CD4-positive, alpha-beta T cell treated with Interleukin-15 for 1 hour (primary cell): ENCODE measurements at regions not wholly inside any gene's neighbourhood (a gene's known extent, or its start where the extent isn't known, plus 50 kb on each side); places are given as distances from the start of the nearest gene placed in this dataset.
"Not testable (repeated sequence)": the region's sequence is repeated elsewhere in the genome, so short reads cannot be mapped to it uniquely, and the experiment has no call there.

Source experiments
- DNase-seq: peaks from one replicate; pipeline ENCODE4 v3.0.0-alpha.2; 2020

DNA sequence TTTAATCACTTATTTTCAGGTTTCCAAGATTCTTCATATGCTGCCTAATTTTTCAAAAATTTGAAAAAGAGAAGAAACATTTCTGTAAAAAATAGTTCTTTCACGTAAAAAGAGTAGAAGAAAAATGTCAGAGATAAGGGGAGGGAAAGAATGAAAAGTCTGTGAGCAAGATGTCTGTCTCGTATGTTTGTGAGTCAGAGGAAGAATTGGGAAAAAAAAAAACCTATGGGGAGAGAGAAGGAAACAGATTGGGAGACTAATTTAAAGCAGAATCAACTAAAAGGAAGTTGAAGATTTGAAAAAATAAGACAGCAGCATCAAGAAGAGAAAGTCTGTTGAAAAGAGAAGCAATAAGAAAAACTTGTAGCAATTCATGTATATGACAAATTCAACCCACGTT, 456.3 kb downstream of the HINT1 start:
- DNase-seq = no peak

DNA sequence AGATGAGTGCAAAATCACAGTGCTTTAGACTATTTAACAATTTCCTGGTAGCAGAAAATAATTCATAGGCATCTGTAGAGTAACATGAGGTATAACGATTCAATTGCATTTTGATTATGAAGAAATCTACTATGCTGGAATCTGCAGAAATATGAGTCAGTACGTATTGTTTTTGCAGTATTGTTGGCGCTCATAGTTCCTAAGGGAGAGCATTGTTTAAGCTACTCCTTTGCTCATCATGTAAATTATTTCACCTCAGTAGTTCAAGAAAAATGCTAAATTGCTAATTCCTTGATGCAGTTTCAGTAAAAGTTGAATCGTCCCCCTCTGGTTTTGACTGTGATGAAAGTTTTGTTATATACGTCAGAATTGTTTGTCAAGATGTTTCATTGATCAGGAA, 458.4 kb downstream of the HINT1 start:
- no peak for DNase-seq

DNA sequence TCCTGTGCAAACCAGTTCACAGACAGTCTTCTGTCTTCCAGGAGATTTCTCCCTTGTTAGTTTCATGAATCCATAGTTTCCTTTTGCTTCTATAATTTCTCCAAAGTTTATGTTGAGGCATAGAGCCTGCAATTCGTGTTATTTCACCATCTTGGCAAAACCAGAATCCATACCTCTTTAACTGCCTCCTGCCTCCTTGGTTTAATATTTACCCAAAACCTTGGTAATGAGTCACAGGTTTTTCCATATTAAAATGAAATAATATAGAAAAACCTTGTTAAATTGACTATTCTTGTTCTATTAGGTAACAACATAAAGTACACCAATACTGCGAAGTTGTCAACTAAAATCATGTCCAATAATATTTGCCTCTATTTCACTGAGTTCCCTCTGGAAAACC, 459.7 kb downstream of the HINT1 start:
- DNase-seq = no peak

DNA sequence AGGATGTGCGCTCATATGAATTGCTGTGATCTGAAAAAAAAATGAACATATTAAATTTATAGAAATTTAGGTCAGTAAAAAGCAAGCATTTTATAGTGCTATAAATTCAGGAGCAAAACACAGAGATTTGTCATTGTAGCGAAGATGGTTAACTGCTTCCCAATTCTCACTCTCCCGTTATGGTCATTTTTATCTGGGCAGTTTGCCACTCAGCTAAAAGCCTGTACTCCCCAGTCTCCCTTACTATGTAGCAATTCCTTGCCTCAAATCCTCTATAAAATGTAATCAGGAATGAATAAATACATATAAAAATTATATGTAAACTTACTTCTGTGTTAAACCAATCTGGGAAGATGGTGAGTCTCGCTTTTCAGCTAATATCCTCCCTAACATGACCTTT, 471.5 kb downstream of the HINT1 start:
- DNase-seq = no peak

DNA sequence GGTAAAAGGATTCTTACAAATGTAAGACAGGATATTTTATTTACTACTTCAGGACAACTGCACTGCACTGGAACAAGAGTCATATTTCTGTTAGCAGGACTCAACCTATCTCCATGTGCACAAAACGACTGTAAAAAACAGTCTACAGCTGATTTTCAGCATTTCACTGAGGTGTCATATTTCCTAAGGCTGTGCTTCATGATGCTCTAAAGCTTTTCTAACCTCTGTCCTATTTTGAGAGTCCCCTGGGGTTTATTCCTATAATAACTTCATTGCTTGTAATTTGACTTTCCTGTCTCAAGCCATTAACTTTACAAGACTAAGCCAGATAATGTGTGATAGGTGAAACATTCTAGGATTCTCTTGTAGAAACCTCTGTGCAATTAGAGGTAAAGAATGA, 472.3 kb downstream of the HINT1 start:
- no peak for DNase-seq

DNA sequence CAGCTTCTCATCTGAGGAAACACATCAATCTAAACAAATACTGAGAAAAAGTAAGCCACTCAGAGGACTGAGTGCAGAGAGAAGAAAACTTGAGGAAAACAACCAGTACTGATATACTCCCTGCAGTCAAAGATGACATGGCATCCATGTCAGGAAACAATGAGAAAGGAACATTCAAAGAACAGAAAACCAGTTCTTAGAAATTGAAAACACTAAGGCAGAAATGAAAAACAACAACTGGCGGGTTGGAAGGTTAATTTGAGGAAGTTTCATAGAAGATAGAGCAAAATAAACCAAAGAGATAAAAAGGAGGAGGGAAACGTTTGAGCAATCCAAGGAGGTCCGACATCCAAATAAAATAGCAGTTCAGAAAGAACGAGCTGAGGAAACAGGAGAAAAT, 475.2 kb downstream of the HINT1 start:
- no peak for DNase-seq

DNA sequence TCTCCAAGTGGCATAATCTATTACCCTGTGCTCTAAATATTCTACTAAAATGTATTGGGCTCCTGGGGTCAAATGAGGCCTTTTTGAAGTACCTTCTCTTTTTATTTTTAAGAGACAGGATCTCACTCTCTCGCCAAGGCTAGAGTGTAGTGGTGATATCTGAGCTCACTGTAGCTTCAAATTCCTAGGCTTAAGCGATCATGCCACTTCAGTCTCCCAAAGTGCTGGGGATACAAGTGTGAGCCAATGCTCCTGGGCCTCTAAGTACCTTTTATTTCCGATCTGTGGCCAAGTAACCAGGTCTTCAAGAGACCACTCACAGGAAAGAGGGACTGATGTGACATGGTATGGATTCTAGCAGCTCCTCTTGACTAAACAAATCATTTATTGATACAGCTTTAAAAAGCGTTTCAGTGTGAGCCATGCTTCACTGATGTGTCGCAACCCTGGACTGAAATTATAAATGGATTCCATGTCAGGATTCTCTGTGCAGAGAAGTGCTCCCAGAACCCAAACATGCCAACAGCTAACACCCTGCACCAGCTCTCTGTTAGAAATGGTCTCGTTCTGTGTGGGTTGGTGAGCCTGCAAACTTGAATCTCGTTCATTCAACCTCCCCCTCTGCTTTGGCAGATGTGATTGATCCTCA, 477.8 kb downstream of the HINT1 start:
- no peak for DNase-seq

DNA sequence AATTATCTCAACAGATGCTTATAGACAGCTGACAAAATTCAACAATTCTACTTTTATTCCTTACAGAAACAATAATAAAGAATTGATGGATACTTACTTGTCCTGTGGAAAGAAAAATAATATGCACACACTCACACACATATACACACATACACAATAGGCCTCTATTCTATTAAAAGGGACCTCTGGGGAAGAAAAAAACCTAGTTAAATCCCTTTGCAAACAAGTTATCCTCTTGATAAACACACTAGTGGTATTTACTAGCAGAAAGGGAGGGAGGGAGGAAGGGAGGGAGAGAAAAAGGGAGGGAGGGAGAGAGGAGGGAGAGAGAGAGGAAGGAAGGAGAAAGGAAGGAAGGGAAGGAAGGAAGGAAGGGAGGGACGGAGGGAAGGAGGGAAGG, 486.4 kb downstream of the HINT1 start:
- no peak for DNase-seq

DNA sequence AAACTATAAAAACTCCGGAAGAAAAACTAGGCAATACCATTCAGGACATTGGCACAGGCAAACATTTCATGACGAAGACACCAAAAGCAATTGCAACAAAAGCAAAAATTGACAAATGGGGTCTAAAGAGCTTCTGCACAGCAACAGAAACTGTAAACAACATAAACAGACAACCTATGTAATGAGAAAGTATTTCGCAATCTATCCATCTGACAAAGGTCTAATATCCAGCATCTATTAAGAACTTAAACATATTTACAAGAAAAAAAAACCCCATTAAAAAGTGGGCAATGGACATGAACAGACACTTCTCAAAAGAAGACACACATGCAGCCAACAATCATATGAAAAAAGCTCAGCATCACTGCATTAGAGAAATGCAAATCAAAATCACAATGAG, 498.6 kb downstream of the HINT1 start:
- no peak for DNase-seq

DNA sequence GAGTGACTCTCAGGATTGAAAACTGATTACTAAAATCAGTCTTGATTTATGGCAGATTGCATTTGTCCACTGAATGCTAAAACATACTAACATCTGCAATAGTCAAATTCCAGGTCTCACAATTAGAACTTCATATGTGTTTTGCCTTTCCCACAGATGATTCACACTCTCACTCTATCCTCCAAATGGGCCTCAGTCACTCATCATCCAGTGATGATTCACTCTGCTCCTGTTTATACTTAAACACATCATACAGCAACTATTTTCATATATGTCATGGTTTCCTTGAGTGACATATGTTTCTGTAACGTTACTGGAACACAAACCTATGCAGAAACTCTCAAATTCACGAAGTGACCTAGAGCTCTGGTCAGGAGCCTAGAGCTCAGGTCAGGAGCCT, 512.9 kb downstream of the HINT1 start:
- no peak for DNase-seq

DNA sequence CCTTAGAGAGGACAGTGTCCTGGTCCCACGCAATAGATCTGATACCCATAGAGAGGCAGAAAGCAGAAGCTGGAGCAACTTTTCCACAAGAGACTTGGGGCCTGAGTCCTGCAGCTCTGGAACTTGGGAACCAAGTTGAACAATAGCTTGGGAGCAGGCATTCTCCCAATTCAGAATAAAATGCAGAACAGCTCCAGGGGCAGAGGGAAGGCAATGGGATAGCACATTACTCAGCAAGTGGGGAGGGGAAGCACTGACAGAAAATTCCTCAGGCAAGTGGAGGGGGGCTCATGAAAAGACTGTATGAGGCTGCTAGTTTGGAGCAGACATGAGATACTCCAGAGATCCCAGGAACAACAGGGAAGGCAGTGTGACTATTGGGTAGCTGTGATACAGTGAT, 513.6 kb downstream of the HINT1 start:
- DNase-seq = no peak

DNA sequence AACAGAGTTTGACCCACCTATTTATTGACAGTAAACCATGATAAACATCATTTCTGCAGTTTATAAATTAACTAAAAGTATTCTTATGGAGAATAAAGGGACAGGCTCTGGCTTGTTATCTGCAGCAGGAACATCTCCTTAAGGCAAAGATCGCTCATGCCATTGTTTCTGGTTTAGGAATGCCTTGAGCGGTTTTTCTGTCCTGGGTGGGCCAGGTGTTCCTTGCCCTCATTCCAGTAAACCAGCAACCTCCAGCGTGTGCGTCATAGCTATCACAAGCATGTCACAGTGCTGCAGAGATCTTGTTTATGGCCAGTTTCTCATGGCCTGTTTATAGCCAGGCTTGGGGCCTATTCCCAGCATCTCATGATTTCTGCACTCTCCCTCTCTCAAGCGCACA, 521.7 kb downstream of the HINT1 start:
- no peak for DNase-seq

DNA sequence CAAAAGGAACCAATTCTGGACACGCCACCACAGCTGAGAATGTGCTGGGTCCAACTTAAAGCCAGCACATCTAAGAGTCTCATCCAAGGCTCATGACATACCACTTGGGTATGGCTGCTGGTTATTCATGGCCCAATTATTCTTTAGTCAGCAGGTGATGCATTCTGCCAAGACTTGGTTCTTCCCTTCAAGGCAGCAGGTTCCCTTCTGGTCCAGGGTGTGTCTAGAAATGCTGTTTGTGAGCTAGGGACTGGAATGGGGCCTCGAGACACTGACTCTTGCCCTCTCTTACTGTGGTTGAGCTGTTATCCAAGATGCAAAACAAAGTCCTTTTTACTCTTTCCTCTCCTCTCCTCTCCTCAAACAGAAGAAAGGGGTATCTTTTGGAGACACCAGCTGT, 522.6 kb downstream of the HINT1 start:
- no peak for DNase-seq

DNA sequence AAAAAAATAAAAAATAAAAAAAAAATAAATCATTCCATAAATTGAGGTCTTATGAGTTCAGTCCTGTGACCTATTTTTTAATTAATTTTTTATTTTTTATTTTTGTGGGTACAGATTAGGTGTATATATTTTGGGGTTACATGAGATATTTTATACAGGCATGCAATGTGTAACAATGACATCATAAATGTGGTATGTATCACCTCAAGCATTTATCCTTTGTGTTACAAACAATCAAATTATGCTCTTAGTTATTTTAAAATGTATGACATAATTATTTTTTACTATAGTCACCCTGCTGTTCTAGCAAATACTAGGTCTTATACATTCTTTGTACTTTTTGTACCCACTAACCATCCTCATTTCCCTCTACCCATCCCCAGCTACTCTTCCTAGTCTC, 537.9 kb downstream of the HINT1 start:
- no peak for DNase-seq

DNA sequence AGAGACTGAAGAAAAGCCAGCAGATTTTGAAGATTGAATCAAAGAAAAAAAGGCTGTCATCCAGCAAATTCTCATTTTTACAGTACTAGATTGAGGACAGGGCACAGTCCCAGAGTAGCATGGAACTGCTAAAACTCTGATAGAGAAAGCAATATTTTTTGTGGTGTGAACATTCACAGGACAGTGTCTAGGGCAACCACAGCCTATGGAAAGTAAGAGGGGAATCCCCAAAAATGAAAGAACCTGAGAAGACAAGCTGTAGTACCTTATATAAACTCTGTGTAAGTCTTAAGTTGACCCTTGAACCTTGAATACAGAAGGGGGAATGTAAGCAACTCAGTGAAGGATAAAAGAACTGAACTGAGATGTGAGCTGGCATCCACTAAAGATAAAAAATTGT, 540.3 kb downstream of the HINT1 start:
- DNase-seq = no peak

DNA sequence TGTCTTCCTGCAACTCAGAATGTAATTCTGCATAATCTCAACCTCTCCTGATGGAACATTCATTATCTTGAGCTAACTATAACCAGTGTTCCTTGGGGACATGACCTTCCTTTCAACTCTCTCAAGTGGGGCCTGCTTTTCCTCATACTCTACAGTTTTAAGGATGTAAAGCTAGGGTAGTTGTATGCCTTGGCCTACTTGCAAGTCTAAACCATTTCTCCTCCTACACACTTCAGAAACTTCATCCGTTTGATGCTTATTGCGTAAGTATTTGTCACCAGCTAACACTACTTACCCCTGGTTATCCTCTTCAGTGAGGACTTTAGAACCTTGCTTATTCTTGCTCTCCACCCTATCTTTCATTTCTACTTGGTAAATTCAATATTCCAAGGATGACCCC, 548.9 kb downstream of the HINT1 start:
- DNase-seq = no peak

DNA sequence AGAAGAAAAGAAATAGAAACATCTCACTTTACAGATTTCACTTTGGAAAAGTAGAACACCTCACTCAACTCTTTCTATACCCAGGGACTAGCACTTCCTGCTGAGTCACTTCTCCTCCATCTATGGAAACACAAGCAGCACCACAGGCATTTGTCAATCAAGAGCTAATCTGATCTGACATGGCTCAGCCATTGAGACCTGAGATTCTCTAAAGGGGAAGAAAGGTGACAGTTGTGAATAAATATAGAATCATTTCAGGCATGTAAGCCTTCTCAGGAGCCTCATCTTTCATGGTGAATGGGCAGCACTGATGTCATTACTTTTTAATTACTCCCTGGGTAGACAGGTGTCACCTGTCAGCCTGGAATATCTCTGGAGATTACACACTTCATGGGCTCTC, 559.8 kb downstream of the HINT1 start:
- DNase-seq = no peak

DNA sequence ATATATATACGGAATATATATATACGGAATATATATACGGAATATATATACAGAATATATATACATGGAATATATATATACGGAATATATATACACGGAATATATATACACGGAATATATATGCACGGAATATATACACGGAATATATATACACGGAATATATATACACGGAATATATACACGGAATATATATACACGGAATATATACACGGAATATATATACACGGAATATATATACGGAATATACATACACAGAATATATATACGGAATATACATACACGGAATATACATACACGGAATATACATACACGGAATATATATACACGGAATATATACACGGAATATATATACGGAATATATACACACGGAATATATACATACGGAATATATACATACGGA, 568.4 kb downstream of the HINT1 start:
- DNase-seq = not testable (repeated sequence)

DNA sequence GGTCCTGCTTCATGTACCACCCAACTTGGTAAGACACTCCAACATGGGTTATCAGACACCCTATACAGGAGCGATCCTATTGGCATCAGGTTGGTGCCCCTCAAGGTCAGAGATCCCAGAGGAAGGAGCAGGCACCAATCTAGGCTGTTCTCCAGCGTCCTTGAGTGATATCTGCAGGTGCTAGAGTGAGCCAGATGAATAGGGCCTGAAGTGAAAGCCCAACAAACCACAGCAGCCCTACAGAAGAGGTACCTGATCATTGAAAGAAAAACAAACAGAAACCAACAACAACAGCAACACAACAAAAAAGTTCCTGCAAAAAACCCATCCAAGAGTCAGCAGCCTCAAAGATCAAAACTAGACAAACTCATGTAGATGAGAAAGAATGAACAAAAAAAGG, 584.8 kb downstream of the HINT1 start:
- no peak for DNase-seq

DNA sequence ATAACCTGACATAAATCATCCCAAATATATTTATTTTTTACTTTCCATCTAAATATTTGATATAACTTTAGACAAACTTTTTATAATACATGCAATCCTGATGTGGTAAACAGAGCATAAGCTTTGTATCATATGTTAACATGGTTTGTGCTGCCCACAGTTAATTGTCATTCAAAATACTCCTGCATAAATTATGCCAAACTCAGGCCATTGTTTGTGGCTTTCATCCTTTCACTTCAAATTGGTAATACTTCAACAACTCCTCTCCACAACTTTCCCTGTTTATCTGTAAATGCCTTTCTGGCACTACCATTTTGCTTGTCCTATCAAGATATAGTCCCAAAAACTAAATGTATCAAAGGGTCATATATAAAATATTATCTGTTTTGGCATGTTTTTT, 586.7 kb downstream of the HINT1 start:
- no peak for DNase-seq

DNA sequence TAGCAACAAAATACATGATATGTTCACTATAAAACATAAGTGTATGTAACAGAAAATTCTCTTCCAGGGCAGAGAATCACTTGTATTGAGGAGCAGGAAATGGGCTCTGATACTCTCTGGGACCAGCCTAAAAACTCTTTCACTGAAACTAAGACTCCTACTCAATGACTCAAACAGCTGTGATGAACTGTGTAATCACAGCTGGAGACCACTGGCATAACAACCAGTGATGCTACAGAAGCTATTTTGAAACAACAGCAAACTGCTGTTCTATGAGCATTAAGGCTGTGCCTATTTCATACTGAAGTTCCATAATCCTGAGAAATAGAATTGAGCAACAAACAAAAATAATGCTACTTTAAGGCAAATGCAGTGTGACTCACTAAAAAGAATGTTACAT, 594.0 kb downstream of the HINT1 start:
- DNase-seq = no peak

DNA sequence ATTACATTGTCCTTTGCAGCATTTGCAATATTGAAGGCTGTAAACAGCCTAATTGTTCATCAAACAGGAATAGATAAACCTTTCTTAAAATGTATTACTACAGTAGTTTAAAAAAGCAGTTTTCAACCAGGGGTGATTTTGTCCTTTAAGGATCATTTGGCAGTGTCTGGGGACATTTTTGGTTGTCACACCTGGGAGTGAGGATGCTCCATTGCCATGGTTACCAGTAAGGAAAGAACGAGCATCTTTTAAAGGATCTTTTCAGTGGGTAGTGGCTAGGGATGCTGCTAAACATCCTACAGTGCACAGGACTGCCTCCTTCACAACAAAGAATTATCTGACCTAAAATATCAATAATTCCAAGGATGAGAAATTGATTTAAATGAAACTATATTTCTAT, 596.3 kb downstream of the HINT1 start:
- DNase-seq = no peak

DNA sequence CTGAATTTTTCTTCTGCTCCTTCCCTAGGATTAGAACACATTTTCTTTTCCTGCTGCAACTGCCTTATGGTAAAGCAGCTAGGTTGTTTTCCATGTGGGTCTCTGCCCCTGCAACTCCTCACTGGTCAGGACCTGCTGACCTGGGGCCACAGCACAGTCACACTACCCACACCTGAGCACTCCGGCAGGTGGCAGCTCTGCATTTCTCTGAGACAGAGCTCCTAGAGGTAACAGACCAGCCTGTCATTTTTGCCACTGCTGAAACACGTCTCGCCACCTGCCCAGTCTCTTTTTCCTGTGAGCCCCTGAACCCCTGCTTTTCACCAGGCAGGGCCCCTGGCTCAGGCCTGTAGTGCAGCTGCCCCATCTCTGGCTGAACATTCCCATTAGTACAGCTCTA, 609.6 kb downstream of the HINT1 start:
- DNase-seq = no peak

DNA sequence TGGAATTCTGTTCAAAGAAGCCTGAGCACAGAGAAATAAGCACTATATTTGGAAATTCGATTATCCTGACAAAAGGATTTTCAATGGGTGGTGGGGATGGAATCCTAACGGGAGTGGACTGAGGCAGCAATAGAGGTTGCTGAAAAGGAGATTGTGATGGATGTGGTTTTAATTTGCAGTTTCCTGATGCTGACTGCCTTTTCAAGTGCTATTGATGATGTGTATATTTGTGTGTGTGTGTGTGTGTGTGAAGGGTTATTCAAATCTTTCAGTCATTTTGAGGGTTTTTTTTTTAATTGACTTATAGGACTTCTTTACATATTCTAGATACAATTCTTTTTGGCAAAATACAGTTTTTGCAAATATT, 614.5 kb downstream of the HINT1 start:
- DNase-seq = no peak

DNA sequence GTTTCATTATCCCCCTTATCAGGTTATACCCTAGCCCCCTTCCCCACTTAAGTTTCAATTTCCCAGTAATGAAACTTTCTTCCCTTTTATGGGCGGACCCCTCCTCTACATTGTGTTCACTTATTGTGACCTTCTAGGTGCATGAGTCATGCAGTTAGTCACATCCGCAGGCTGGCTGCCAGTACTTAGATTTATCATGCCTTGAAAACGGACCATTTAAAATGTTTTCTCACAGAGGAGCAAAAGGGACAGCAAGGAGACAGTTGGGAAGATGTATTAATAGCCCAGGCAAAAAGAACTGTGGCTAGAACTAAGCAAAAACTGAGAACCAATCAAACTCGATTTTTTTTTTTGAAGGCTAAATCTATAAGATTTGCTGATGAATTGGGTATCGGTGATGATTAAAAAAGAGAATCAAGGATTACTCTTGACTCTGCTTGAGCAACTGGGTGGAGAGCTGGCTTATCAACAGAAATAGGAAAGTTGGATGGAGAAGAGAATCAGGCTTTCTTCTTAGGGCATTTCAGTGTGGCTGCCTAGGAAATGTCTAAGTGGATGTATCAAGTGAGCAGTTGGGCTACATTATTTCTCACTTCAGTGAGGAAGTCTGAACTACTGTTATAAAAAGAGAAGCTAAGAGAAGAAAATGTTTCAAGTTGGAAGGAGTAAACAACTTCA, 615.0 kb downstream of the HINT1 start:
- no peak for DNase-seq
